ENCODE measurements at regions not wholly inside any gene's neighbourhood (a gene's known extent, or its start where the extent isn't known, plus 50 kb on each side); places are given as distances from the start of the nearest gene placed in this dataset.
"Not testable (repeated sequence)": the region's sequence is repeated elsewhere in the genome, so short reads cannot be mapped to it uniquely, and the experiment has no call there.

- ChIA-PET POLR2A (no interaction called here), CTCF (no interaction called here)
- Histone ChIP-seq H3K4me1 (ENCODE audit: control insufficient read depth, insufficient read depth, low read length) (no peaks in the 10 kb centered on the region), H3K36me3 (ENCODE audit: control insufficient read depth in 2 of 2, insufficient read depth in 1 of 2, low read length in 2 of 2) (no peaks in the 10 kb centered on the region), H3K9me3 (ENCODE audit: control insufficient read depth, insufficient read depth, low read depth, low read length) (no peaks in the 10 kb centered on the region), H3K27ac (ENCODE audit: extremely low read depth, low read depth, low read length) (no peak overlapping the region), H3K4me3 (ENCODE audit: low read depth, low read length) (no peak overlapping the region)
- TF ChIP-seq MYNN (tag by site-specific recombination; IDR thresholded peaks at IDR 0.05; ENCODE audit: borderline replicate concordance) (no peak), ZNF266 (tag by site-specific recombination; IDR thresholded peaks at IDR 0.05; ENCODE audit: low read depth) (no peak), IKZF3 (tag by site-specific recombination; IDR thresholded peaks at IDR 0.05) (no peak), ZNF350 (tag by site-specific recombination; IDR thresholded peaks at IDR 0.05) (no peak)
These were observed 493.8 kb upstream of the ZFP42 start for GRCh38 chr4:187501731-187502130.

GRCh38 chr4:187504974-187505797, 490.4 kb upstream of the ZFP42 start:
- Histone ChIP-seq H3K9me3 (ENCODE audit: control insufficient read depth, insufficient read depth, low read depth, low read length) (no peaks in the 10 kb centered on the region), H3K4me3 (ENCODE audit: low read depth, low read length) (no peak overlapping the region), H3K36me3 (ENCODE audit: control insufficient read depth in 2 of 2, insufficient read depth in 1 of 2, low read length in 2 of 2) (no peaks in the 10 kb centered on the region), H3K27ac (ENCODE audit: extremely low read depth, low read depth, low read length) (no peak overlapping the region), H3K4me1 (ENCODE audit: control insufficient read depth, insufficient read depth, low read length) (no peaks in the 10 kb centered on the region)
- ChIA-PET POLR2A (no interaction called here), CTCF (no interaction called here)
- no peak for TF ChIP-seq ZNF530 (tag by site-specific recombination; IDR thresholded peaks at IDR 0.05; ENCODE audit: low read depth)
- TF ChIP-seq ZNF704 (tag by site-specific recombination; IDR thresholded peaks at IDR 0.05): no peak
- TF ChIP-seq ZEB2 (tag by site-specific recombination; IDR thresholded peaks at IDR 0.05): no peak
- no peak for TF ChIP-seq ZNF311 (tag by site-specific recombination; IDR thresholded peaks at IDR 0.05; ENCODE audit: borderline replicate concordance)

GRCh38 chr4:187505798-187506141, 489.8 kb upstream of the ZFP42 start:
- H3K4me3 ChIP-seq (ENCODE audit: low read depth, low read length); POLR2A ChIA-PET; CTCF ChIA-PET; H3K36me3 ChIP-seq (ENCODE audit: control insufficient read depth in 2 of 2, insufficient read depth in 1 of 2, low read length in 2 of 2); H3K4me1 ChIP-seq (ENCODE audit: control insufficient read depth, insufficient read depth, low read length); H3K27ac ChIP-seq (ENCODE audit: extremely low read depth, low read depth, low read length); H3K9me3 ChIP-seq (ENCODE audit: control insufficient read depth, insufficient read depth, low read depth, low read length): not testable (repeated sequence)

- POLR2A ChIA-PET: no interaction called here
These were observed 479.3 kb upstream of the ZFP42 start for GRCh38 chr4:187516224-187516623.

More at GRCh38 chr4:187516224-187516623, 479.3 kb upstream of the ZFP42 start:
- H3K4me1 ChIP-seq (ENCODE audit: control insufficient read depth, insufficient read depth, low read length): no peaks in the 10 kb centered on the region
- no peak overlapping the region for H3K4me3 ChIP-seq (ENCODE audit: low read depth, low read length)
- H3K27ac ChIP-seq (ENCODE audit: extremely low read depth, low read depth, low read length): no peak overlapping the region
- no peaks in the 10 kb centered on the region for H3K36me3 ChIP-seq (ENCODE audit: control insufficient read depth in 2 of 2, insufficient read depth in 1 of 2, low read length in 2 of 2)
- CTCF ChIA-PET: no interaction called here
- TF ChIP-seq ZBTB11 (tag by site-specific recombination; conservative IDR thresholded peaks at IDR 0.05; ENCODE audit: low read depth) (no peak), ZNF132 (tag by site-specific recombination; IDR thresholded peaks at IDR 0.05; ENCODE audit: borderline replicate concordance) (no peak), ZNF843 (tag by site-specific recombination; IDR thresholded peaks at IDR 0.05) (no peak), KLF8 (tag by site-specific recombination; IDR thresholded peaks at IDR 0.05) (no peak), ZNF433 (tag by site-specific recombination; IDR thresholded peaks at IDR 0.05; ENCODE audit: low read depth) (no peak), ZSCAN5A (tag by site-specific recombination; IDR thresholded peaks at IDR 0.05) (no peak), KLF7 (tag by site-specific recombination; IDR thresholded peaks at IDR 0.05; ENCODE audit: borderline replicate concordance) (no peak), CTCF (tag by site-specific recombination; IDR thresholded peaks at IDR 0.05) (no peak)
- no peaks in the 10 kb centered on the region for H3K9me3 ChIP-seq (ENCODE audit: control insufficient read depth, insufficient read depth, low read depth, low read length)

All from HEK293 (cell line).